Jurkat, Clone E6-1 (cell line): ENCODE measurements at regions not wholly inside any gene's neighbourhood (a gene's known extent, or its start where the extent isn't known, plus 50 kb on each side); places are given as distances from the start of the nearest gene placed in this dataset.

Source experiments
- DNase-seq: peaks from one replicate; pipeline ENCODE4 v3.0.0-alpha.2; 2011; ENCODE audit warnings: low read depth, low spot score
- H3K4me3 ChIP-seq: 2 replicates; pipeline ENCODE4 v1.5.1; 2011; ENCODE audit warnings: mild to moderate bottlenecking, low read length, control low read depth, moderate library complexity

- H3K4me3 ChIP-seq, result no peak overlapping the region
- no peak for DNase-seq
Measured at GRCh38 chr15:87089551-87089950, 1009.9 kb downstream of the AGBL1 start.

GRCh38 chr15:87083201-87083600 lies 1003.5 kb downstream of the AGBL1 start:
- no peak overlapping the region for H3K4me3 ChIP-seq
- DNase-seq, result no peak

GRCh38 chr15:87082581-87082980 lies 1002.9 kb downstream of the AGBL1 start:
- no peak overlapping the region for H3K4me3 ChIP-seq

GRCh38 chr15:87080547-87080946 lies 1000.9 kb downstream of the AGBL1 start:
- no peak overlapping the region for H3K4me3 ChIP-seq
- DNase-seq, result no peak

More at GRCh38 chr15:87082581-87082980, 1002.9 kb downstream of the AGBL1 start:
- no peak for DNase-seq
